A204.1 (cell line): ENCODE measurements at regions not wholly inside any gene's neighbourhood (a gene's known extent, or its start where the extent isn't known, plus 50 kb on each side); places are given as distances from the start of the nearest gene placed in this dataset.
"Not testable (repeated sequence)": the region's sequence is repeated elsewhere in the genome, so short reads cannot be mapped to it uniquely, and the experiment has no call there.

ENCODE experiments used
- FAIRE-seq: peaks from 2 replicates; lab custom pipeline; 2012; peaks lifted over from hg19 to GRCh38; lab: Jason Lieb, UNC

DNA sequence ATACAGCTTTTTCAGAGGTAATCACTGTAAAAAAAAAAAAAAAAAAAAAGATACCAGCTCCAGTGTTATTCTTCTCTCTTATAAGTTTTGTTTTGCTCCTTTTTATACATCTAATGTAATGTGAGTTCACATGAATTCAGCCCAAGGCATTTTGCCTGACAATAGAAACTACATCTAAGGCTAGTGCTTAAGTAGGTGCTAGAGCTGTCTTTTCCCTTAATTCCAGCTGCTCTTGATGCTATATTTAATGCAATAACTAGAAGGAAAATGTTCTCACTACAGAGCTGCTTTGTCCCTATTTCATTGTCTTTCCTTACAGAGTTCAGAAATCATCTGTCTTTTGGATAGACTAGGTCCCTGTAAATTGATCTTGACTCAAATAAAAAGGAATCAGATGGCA is 150.1 kb downstream of the NAA11 start:
- no peak for FAIRE-seq

DNA sequence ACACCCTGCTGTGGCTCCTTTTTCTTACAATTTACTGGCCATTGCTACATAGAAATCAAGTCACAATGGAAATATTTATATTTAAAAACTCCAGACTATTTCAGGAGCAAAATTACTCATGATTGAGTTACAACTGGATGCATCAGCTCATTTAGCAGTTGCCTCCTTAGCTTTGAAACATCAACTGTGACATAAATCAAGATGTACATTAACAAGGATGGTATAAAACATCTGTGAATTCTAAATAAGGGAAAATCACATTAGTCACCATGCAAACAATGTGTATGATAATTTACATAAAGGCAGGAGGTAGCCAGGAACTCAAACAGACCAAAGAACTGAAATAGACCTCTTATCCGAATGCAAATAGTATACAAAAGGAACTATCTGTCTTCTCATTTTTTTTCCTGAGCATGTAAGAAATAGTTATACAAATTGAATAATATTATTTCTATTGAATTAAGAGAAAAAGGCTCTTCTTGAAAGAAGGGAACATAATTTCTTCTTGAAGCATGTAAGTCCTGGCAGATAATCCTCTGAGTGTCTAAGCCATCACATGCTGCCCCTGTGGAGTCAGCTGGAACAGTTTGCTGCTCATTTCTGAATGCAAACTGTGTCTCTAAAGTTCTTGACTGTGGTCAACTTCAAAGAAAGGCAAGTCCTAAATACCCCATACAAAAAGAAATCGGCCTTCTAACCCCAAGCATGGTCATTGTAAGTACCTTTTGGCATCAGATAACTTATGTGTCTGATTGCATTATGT is 151.2 kb downstream of the NAA11 start:
- no peak for FAIRE-seq

DNA sequence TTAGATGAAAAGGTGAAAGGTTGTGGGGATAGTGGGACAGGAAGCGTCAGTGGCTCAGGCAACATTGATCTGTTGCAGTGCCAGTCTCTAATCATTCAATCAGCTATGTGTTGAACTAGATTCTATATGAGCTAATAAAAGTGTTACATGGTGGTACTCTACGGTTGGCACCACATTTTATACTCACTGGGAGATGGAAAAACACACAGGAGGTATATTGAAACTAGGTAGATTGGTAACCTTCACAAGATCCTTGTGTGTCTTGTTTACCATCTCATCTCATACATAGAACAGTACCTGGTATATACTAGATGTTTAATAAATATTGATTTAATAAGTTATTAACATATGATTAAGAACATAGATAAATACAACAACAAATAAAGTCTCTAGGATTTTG is 152.7 kb downstream of the NAA11 start:
- FAIRE-seq = no peak

DNA sequence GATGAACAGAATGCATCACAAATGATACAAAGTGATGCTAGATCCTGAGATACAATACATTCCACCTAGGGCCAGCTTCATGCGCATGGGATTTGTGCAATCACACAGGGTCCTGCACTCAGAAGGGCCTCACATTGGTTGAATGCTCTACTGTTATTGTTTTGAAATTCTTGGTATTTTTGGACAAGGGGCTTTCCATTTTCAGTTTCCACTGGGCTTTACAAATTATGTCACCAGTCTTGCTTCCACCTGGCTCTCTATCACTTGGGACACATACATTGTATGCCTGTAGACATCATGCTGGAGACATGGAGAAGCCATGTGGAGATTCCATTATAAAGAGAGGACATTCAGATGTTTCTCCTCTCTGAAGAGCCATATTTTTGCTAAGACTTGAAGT is 155.8 kb downstream of the NAA11 start:
- FAIRE-seq = no peak

DNA sequence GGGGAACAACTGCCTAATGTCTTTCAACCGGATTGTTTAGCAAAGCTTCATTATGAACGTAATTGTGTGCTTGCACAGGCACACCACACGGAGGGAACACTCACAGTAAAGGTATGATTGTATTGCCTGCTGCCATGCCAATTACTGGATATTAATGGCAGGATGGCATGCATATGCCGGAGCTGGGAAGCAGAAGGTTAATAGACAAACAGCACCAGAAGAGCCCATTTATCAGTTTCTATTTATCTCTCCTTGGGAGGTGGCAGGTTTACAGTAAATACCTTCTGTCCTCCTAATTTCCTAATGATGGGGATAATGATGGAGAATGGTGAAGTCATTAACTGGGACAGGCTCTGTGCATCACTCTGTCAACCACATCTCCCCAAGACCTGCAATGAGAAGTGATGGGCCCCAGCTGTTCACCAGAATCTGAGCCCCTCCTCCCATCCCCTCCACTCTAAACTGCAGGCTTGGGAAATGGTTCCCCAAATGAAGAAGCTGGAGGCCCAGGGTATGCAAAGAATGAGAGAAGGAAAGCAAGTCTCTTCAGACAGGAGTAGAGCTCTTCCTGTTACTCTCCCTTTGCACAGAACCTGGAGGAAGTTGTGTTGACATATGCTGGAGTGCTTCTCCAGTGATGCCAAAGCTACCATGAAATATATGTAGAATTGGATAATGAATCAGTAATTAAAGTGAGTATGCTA is 160.8 kb downstream of the NAA11 start:
- no peak for FAIRE-seq

DNA sequence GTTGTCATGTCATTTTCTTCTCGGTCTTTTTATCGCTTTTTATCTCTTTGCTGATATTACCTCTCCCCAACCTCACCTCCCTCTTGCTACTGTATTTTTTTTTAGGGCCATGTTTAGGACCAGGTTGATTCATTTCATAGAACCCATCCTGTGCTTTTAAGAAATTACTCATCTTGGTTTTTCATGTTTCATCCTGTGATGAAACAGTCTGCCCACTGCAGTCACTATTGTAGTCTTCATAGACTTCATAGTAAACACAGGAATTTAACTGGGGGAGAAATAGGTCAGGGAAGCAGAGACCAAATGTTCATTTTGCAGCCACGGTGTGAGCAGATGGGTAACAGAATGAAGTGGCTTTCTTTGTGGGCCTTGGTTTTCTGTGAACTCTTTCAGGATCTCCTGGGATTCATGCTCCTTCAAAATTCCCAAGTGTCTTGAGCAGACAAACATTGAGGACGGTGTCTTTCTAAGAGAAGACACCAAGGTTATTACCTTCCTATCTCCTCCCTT is 161.8 kb downstream of the NAA11 start:
- no peak for FAIRE-seq

DNA sequence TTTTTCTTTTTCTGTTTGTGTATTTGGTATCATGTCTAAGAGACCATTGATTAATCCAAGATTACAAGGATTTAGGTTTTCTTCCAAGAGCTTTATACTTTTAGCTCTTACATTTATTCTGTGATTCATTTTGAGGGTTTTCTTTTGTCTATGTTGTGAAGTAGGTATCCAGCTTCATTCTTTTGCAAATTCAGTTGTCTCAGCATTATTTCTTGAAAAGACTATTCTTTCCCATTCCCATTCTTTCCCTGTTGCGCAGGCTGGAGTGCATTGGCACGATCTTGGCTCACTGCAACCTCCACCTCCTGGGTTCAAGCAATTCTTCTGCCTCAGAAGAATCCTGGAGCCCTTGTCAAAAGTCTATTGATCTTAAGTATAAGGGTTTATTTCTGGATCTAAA is 164.9 kb downstream of the NAA11 start:
- FAIRE-seq = no peak

DNA sequence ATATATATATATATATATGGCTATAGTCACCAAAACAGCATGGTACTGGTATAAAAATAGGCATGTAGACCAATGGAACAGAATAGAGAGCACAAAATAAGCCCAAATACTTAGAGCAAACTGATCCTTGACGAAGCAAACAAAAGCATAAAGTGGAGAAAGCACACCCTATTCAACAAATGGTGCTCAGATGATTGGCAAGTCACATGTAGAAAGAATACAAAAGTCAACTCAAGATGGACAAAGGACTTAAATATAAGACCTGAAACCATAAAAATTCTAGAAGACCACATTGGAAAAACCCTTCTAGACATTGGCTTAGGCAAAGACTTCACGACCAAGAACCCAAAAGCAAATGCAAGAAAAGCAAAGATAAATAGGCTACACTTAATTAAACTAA is 167.2 kb downstream of the NAA11 start:
- not testable (repeated sequence) for FAIRE-seq

DNA sequence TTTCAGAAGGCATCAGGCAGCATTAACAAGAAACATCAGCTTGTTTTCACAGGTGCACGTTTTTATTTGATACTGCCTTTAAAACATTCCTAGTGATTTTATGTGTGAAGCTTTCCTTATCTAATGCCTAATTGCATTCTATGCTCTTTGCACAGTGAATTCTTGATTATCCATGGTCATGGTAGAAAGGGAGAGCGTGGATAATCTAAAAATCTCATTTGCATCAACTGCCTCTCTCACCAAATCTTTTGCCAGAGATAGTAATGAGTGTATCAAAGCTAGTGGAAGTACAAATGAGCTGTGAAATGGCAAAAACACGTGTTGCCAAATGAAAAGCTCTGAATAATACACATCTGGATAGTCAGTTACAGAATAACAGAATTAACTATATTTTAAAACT is 170.5 kb downstream of the NAA11 start:
- FAIRE-seq = no peak

DNA sequence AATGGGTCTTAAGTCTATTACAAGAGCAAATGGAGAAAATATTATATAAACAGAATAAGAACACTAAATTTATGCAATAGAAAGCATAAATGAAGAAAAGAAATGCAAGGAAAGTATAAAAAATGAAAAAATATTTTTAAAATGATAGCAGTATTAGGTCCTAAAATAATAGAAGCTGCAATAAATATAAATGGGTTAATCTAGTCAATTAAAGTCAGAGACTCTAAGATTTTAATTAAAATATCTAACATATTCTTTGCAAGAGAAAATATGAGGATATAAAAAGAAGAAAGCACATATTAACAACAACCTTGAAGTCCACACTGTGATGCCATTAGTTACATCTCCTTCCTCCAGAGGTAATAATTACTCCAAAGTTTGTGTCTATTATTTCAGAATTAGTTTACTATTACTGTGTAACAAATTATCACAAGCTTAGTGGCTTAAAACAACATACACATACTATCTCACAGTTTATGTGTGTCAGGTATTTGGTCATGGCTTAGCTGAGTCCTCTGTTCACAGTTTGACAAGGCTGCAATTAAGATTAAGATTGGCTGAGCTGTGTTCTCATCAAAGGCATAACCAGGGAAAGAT is 174.9 kb downstream of the NAA11 start:
- no peak for FAIRE-seq

DNA sequence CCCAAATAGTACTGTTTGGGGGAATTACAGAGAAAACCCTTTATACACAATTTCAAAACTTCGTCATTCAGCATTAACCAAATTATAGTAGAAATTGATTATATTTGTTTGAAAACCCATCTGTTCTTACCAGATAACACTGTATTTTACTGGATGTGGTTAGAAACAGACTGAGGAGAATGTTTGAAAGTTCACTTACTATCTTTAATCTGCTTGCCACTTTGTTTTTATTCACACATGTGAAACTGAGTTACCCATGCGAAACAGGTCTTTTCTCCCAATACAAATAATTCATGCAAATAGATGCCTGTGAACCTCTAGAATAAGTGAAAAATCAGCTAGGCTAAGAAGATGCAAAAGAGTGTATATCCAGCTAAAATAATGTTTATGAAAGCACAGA is 177.5 kb downstream of the NAA11 start:
- no peak for FAIRE-seq

DNA sequence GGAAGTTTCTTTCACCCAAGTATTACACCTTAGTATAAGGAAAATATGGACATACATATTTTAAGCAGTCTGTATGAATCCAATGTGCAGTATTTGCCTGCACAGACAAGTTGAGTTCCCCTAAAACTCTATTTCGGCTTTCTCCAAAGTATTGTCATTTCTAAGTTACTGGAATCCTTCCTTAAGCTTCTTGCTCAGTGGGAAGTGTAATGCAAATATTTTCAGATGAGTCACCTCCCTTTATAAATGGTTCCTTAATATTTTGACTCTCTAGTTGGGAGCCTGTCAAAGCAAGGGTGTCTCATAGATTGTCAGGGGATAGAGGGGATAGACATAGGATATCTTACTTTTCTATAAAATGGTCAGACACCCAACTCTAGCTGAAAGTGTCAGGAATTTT is 178.6 kb downstream of the NAA11 start:
- FAIRE-seq = no peak

DNA sequence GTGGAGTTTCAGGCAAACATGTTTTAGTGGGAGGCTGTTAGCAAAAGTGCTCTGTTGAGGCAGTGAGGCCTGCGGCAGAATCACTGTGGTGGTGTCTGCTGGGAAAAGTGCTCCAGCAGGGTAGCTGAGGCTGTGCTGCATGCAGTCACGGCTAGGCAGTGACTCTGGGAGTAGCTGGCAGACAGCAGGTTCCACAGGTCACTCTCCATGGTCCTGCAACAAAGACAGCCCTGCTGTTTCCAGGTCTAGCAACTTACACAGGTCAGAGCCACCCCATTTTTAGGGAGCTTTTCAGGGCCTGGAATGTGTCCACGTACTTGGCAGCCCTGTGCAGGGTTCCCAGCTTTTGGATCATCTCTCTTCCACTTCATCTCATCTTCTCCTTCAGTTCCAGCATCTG is 184.3 kb downstream of the NAA11 start:
- FAIRE-seq = no peak

DNA sequence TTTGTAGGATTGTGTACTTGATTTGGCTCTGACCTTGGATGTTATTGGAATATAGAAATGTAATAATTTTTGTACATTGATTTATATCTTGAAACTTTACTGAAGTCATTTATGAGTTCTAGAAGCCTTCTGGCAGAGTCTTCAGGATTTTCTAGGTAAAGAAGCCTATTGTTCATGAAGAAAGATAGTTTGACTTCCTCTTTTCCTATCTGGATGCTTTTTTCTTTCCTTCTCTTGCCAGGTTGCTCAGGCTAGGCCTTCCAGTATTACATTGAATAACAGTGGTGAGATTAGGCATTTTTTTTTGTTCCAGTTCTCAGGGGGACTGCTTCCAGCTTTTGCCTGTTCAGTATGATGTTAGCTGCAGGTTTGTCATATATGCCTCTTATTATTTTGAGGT is 191.1 kb downstream of the NAA11 start:
- no peak for FAIRE-seq

DNA sequence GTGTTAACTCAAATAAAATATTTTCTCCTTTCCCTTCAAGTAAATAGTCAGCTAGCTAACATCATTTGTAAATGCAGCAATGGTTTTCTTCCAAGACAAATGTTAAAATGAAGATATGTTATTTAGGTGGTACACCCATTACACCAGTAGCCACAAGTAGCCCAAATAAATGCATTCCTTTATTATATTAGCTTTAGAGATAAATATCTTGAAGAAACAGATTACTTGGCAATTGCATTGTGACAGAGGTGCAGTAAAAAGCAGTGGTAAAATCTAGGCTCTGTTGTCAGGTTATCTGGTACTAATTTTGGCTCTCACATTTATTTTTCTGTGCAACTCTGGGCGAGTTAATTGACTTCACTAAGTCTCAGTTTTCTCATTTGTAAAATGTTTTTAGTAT is 193.0 kb downstream of the NAA11 start:
- no peak for FAIRE-seq

DNA sequence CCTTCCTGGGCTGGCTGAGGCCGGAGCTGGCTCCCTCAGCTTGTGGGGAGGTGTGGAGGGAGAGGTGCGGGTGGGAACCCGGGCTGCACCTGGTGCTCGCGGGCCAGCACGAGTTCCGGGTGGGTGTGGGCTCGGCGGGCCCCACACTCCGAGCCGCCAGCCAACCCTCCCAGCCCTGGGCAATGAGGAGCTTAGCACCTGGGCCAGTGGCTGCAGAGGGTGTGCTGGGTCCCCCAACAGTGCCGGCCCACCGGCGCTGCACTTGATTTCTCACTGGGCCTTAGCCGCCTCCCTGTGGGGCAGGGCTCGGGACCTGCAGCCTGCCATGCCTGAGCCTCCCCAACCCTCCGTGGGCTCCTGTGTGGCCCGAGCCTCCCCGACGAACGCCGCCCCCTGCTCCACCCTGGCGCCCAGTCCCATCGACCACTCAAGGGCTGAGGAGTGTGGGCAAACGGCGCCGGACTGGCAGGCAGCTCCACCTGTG is 182.7 kb upstream of the PAQR3 start:
- no peak for FAIRE-seq

DNA sequence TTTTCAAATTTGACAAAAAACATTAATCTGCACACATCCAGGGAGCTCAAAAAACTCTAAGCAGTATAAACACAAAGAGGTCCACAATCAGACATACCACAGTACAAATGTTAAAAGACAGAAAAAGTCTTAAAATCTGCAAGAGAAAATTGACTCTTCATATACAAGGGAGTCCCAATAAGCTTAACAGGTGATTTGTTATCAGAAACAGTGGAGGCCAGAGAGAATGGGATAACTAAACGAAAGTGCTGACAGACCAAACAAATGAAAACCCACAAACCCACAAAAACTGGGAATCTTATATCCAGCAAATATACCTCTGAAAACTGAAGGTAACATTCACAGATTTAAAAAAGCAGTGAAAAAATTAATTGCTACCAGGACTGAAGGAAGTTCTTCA is 182.0 kb upstream of the PAQR3 start:
- no peak for FAIRE-seq

DNA sequence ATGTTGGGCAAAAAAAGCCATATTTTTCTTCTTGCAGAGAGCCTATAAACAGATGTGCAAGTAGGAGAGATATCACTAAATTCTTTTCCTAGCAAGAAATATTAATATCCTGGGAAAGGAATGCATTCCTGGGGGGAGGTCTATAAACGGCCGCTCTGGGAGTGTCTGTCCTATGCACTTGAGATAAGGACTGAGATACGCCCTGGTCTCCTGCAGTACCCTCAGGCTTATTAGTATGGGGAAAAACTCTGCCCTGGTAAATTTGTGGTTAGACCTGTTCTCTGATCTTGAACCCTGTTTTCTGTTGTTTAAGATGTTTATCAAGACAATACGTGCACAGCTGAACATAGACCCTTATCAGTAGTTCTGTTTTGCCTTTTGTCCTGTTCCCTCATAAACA is 177.8 kb upstream of the PAQR3 start:
- FAIRE-seq = not testable (repeated sequence)

DNA sequence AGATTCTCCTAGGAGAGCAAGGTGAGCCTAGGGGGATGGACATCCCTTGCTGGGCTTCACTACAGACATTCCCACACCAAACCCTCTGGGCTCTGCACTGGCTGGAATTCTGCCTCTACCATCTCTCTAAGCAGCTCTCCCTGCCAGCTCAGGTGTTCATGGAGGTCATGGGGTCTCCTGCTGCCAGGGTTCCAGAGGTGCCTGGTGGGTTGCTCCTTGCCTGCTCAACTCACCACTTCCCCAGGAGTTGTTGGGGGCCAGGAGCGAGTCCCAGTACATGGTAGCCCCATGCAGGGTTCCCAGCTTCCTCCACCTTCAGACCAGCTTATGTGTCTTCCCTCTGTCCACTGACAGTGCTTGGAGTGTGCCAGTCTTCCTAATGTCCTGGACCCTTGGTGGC is 167.8 kb upstream of the PAQR3 start:
- no peak for FAIRE-seq

DNA sequence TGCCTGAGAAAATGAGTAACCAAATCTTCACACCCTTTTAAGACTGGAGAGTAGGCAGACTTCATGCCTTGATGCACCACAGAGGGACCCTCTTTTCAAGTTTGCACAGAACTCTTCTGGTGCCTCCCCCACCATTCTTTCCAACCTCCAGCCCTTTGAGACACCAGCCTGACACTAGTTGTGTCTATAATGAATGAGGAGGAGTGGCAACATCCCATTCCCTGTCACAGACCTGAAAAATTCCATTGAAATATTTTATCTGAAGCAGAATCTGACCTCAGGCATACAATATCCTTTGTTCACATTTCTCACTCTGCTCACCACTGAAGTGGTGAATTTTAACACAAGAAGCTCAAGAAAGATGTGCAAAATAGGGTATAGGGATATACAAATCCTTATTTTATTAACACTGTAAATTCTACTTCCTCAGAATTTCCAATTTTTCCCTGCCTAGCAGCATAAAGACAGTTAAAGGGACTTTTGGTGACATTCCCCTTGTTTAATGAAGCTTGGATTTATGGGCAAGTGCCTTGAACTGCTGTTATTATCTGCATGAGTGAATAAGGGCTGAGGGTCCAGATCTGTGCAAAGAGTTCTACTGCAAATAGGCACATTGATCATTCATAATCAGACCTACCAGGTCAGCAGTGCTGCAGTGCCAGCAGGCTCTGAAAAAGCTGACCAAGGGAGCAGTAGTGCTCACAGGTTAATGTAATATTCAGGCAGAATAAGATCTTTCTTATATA is 149.9 kb upstream of the PAQR3 start:
- no peak for FAIRE-seq

DNA sequence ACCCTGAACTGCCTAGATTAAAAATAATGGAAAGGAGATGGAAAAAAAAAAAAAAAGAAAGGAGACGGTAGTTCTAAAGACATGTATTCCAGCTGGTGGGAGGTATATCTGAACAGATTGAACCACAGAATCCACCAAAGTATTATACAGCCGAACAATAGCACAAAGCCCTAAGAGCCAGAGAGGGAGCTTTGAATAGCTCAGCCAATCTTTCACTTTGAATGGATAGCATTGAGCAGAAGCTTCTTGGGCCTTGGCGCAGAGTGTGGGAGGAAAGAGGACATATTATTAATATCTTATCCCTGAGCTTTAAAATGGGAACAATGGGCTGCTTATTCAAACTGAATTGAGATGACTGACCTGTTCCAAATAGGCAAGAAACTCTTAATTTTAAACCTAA is 147.8 kb upstream of the PAQR3 start:
- FAIRE-seq = no peak

DNA sequence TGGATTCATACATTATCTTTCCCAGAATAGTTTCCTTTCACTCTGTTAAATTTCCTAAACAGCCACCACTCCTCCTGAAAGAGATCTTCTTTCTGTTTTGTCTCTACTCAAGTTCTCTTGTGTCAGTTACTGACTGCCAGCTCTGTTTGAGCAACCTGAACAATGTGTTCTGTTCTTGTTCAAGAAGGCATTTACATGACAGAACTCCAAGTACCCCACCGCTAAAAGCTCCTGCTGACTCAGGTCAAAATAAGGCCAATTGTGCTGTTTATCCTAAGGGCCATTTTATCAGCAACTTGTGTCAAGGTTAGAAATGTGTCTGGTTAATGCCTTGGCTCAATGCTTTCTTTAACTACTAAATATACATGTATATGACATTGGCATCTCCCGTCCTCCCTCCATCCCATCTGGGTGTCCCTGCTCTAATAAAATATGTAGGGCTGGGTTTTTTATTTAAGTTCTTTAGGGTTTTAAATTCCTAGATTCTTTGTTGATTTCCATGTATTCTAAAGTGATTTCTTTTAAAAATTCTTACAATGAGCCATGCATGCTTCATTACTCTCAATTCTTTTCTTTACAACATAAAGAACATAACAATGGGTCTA is 144.3 kb upstream of the PAQR3 start:
- FAIRE-seq = no peak
